SK-N-SH (cell line): ENCODE measurements at regions not wholly inside any gene's neighbourhood (a gene's known extent, or its start where the extent isn't known, plus 50 kb on each side); places are given as distances from the start of the nearest gene placed in this dataset.

Experiments
- POLR2AphosphoS5 ChIP-seq: IDR thresholded peaks from 2 replicates; pipeline ENCODE4 v1.6.1; 2012; ENCODE audit warnings: low read depth, low read length
- TAF1 ChIP-seq: IDR thresholded peaks from 2 replicates; pipeline ENCODE4 v1.6.1; 2012; ENCODE audit warnings: low read depth, mild to moderate bottlenecking, low read length, moderate library complexity, borderline replicate concordance
- TF ChIP-seq, protein P1 (sequence below): fragments of 200-600 bp; sonication (generic); IDR thresholded peaks from 2 replicates; pipeline ENCODE4 v1.6.1; 2017; ENCODE audit warnings: antibody characterized with exemption, mild to moderate bottlenecking, moderate library complexity

DNA sequence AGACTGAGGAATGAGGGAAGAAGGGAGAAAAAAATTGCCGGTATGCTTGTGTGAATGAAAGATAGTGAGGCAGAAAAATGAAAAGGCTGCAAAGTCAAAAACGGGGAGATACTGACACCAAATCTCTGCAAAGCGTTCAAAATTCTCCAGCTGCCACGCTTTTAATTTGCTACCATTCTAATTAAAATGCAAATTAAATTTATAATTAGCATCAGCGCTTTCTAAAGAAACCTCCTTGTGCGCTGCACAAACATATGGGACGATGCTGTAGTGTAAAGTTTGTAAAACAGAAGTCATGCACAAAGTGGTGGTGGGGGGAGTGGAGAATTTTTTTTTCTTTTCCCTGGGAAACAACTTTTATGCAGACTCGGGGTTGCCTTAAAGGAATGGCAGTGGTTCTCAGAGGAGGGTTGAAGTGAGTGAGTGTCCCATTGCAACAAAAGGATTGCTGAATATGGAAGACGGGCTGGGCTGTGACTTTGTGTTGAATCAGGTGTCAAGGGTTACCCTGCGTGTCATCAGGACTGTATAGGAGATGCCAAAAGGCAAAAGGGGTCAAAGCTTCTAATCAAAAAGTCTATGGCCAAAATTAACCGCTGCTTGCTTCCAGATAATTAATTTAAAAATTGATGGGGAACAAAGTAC is 472.2 kb downstream of the NR2F2 start:
- no peak for TF ChIP-seq TAF1
- TF ChIP-seq, protein P1, sequence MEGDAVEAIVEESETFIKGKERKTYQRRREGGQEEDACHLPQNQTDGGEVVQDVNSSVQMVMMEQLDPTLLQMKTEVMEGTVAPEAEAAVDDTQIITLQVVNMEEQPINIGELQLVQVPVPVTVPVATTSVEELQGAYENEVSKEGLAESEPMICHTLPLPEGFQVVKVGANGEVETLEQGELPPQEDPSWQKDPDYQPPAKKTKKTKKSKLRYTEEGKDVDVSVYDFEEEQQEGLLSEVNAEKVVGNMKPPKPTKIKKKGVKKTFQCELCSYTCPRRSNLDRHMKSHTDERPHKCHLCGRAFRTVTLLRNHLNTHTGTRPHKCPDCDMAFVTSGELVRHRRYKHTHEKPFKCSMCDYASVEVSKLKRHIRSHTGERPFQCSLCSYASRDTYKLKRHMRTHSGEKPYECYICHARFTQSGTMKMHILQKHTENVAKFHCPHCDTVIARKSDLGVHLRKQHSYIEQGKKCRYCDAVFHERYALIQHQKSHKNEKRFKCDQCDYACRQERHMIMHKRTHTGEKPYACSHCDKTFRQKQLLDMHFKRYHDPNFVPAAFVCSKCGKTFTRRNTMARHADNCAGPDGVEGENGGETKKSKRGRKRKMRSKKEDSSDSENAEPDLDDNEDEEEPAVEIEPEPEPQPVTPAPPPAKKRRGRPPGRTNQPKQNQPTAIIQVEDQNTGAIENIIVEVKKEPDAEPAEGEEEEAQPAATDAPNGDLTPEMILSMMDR: no peak
- no peak for TF ChIP-seq POLR2AphosphoS5
